ENCODE measurements at regions not wholly inside any gene's neighbourhood (a gene's known extent, or its start where the extent isn't known, plus 50 kb on each side); places are given as distances from the start of the nearest gene placed in this dataset.

- no peak for DNase-seq
- H3K27ac ChIP-seq, result no peak overlapping the region
- no peaks in the 10 kb centered on the region for H3K9me3 ChIP-seq
- H3K36me3 ChIP-seq, result no peaks in the 10 kb centered on the region
- H3K4me3 ChIP-seq, result no peak overlapping the region
- H3K4me1 ChIP-seq, result no peaks in the 10 kb centered on the region
- intact Hi-C loops (cut with DNase I; ENCODE audit: low total_unique reads), result no loop called here
- ATAC-seq, result no peak
- TF ChIP-seq POLR2A (IDR thresholded peaks at IDR 0.05) (no peak), CTCF (IDR thresholded peaks at IDR 0.05 in 4 of 5, conservative IDR thresholded peaks at IDR 0.05 in 1 of 5) (no peak)
- in situ Hi-C loops (cut with MboI; ENCODE audit: low sequenced_read_pairs in 4 of 4), result no loop called here
- H3K27me3 ChIP-seq, result no peaks in the 10 kb centered on the region
Observed at GRCh38 chr3:160091441-160091840, 102.8 kb downstream of the IL12A start.

GRCh38 chr3:160092760-160093159 is 104.1 kb downstream of the IL12A start:
- ATAC-seq, result no peak
- Histone ChIP-seq H3K4me3 (no peak overlapping the region), H3K27me3 (no peaks in the 10 kb centered on the region), H3K4me1 (no peaks in the 10 kb centered on the region), H3K9me3 (no peaks in the 10 kb centered on the region), H3K36me3 (no peaks in the 10 kb centered on the region), H3K27ac (no peak overlapping the region)
- in situ Hi-C loops (cut with MboI; ENCODE audit: low sequenced_read_pairs in 4 of 4), result no loop called here
- no peak for DNase-seq
- TF ChIP-seq CTCF (IDR thresholded peaks at IDR 0.05 in 4 of 5, conservative IDR thresholded peaks at IDR 0.05 in 1 of 5), result no peak
- no peak for TF ChIP-seq POLR2A (IDR thresholded peaks at IDR 0.05)
- intact Hi-C loops (cut with DNase I; ENCODE audit: low total_unique reads), result no loop called here

GRCh38 chr3:160094562-160094961 is 105.9 kb downstream of the IL12A start:
- TF ChIP-seq CTCF (IDR thresholded peaks at IDR 0.05 in 4 of 5, conservative IDR thresholded peaks at IDR 0.05 in 1 of 5) (no peak), POLR2A (IDR thresholded peaks at IDR 0.05) (no peak)
- intact Hi-C loops (cut with DNase I; ENCODE audit: low total_unique reads) (no loop called here), in situ Hi-C loops (cut with MboI; ENCODE audit: low sequenced_read_pairs in 4 of 4) (no loop called here)
- no peak for ATAC-seq
- Histone ChIP-seq H3K4me1 (no peaks in the 10 kb centered on the region), H3K36me3 (no peaks in the 10 kb centered on the region), H3K27me3 (no peaks in the 10 kb centered on the region), H3K27ac (no peak overlapping the region), H3K9me3 (no peaks in the 10 kb centered on the region), H3K4me3 (no peak overlapping the region)
- no peak for DNase-seq

- no peak for TF ChIP-seq POLR2A (IDR thresholded peaks at IDR 0.05)
- TF ChIP-seq CTCF (IDR thresholded peaks at IDR 0.05 in 4 of 5, conservative IDR thresholded peaks at IDR 0.05 in 1 of 5), result no peak
- DNase-seq (no peak), ATAC-seq (no peak)
- Histone ChIP-seq H3K27ac (no peak overlapping the region), H3K27me3 (no peaks in the 10 kb centered on the region), H3K4me1 (no peaks in the 10 kb centered on the region), H3K36me3 (no peaks in the 10 kb centered on the region), H3K9me3 (no peaks in the 10 kb centered on the region), H3K4me3 (no peak overlapping the region)
- in situ Hi-C loops (cut with MboI; ENCODE audit: low sequenced_read_pairs in 4 of 4), result no loop called here
- intact Hi-C loops (cut with DNase I; ENCODE audit: low total_unique reads), result no loop called here
Observed at GRCh38 chr3:160097478-160097877, 108.8 kb downstream of the IL12A start.

- ATAC-seq (no peak), DNase-seq (no peak)
- in situ Hi-C loops (cut with MboI; ENCODE audit: low sequenced_read_pairs in 4 of 4) (no loop called here), intact Hi-C loops (cut with DNase I; ENCODE audit: low total_unique reads) (no loop called here)
- no peak overlapping the region for H3K4me3 ChIP-seq
- no peak overlapping the region for H3K27ac ChIP-seq
- no peaks in the 10 kb centered on the region for H3K4me1 ChIP-seq
- H3K27me3 ChIP-seq, result no peaks in the 10 kb centered on the region
- no peaks in the 10 kb centered on the region for H3K36me3 ChIP-seq
- no peaks in the 10 kb centered on the region for H3K9me3 ChIP-seq
- no peak for TF ChIP-seq POLR2A (IDR thresholded peaks at IDR 0.05)
- TF ChIP-seq CTCF (IDR thresholded peaks at IDR 0.05 in 4 of 5, conservative IDR thresholded peaks at IDR 0.05 in 1 of 5), result no peak
Observed at GRCh38 chr3:160098261-160098908, 109.8 kb downstream of the IL12A start.
